PC-3 (cell line): ENCODE measurements at regions not wholly inside any gene's neighbourhood (a gene's known extent, or its start where the extent isn't known, plus 50 kb on each side); places are given as distances from the start of the nearest gene placed in this dataset.
"Not testable (repeated sequence)": the region's sequence is repeated elsewhere in the genome, so short reads cannot be mapped to it uniquely, and the experiment has no call there.

Experiments used
- EZH2 ChIP-seq: fragments of 300-600 bp; sonication (generic); IDR thresholded peaks from one replicate; pipeline ENCODE4 v1.6.1; 2017; ENCODE audit warnings: antibody characterized with exemption, mild to moderate bottlenecking, low read length; ENCODE audit not compliant: unreplicated experiment
- EZH2phosphoT487 ChIP-seq: fragments of 300-600 bp; sonication (generic); IDR thresholded peaks from 2 replicates; pipeline ENCODE4 v1.6.1; 2018; ENCODE audit warnings: mild to moderate bottlenecking, antibody characterized with exemption, low read length, borderline replicate concordance
- TF ChIP-seq, protein P1 (sequence below): fragments of 300-600 bp; sonication (generic); conservative IDR thresholded peaks from 2 replicates; pipeline ENCODE4 v1.5.1; 2017; ENCODE audit warnings: antibody characterized with exemption, low read depth, mild to moderate bottlenecking, low read length

DNA sequence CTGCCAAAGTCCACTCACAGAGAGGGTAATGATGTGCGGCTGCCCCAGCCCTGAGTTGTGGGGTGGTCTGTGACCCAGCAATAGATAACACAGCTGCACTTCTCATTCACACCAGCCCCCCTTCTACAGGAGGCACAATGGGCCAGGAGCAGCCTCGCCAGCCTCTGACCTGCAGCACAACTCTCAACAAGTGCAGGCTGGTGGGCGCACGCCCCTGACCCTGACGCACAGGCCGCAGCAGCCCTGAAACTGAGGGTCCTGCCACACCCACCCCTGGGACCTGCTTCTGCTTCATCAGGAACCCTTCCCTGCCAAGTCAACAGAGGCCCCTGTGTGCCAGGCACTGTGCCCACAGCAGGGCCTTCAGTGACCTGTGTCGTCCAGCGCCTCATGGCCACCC lies 5402.2 kb upstream of the TPTE start:
- TF ChIP-seq, protein P1, sequence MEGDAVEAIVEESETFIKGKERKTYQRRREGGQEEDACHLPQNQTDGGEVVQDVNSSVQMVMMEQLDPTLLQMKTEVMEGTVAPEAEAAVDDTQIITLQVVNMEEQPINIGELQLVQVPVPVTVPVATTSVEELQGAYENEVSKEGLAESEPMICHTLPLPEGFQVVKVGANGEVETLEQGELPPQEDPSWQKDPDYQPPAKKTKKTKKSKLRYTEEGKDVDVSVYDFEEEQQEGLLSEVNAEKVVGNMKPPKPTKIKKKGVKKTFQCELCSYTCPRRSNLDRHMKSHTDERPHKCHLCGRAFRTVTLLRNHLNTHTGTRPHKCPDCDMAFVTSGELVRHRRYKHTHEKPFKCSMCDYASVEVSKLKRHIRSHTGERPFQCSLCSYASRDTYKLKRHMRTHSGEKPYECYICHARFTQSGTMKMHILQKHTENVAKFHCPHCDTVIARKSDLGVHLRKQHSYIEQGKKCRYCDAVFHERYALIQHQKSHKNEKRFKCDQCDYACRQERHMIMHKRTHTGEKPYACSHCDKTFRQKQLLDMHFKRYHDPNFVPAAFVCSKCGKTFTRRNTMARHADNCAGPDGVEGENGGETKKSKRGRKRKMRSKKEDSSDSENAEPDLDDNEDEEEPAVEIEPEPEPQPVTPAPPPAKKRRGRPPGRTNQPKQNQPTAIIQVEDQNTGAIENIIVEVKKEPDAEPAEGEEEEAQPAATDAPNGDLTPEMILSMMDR: not testable (repeated sequence)
- TF ChIP-seq EZH2, EZH2phosphoT487: not testable (repeated sequence)
